ENCODE measurements at regions not wholly inside any gene's neighbourhood (a gene's known extent, or its start where the extent isn't known, plus 50 kb on each side); places are given as distances from the start of the nearest gene placed in this dataset.

GRCh38 chr3:188042466-188042865 lies 111.5 kb upstream of the LPP start:
- H3K27ac ChIP-seq = no peak overlapping the region
- H3K4me3 ChIP-seq = no peak overlapping the region

- H3K4me3 ChIP-seq = no peak overlapping the region
These were observed 110.1 kb upstream of the LPP start for GRCh38 chr3:188043891-188044290.

DNA sequence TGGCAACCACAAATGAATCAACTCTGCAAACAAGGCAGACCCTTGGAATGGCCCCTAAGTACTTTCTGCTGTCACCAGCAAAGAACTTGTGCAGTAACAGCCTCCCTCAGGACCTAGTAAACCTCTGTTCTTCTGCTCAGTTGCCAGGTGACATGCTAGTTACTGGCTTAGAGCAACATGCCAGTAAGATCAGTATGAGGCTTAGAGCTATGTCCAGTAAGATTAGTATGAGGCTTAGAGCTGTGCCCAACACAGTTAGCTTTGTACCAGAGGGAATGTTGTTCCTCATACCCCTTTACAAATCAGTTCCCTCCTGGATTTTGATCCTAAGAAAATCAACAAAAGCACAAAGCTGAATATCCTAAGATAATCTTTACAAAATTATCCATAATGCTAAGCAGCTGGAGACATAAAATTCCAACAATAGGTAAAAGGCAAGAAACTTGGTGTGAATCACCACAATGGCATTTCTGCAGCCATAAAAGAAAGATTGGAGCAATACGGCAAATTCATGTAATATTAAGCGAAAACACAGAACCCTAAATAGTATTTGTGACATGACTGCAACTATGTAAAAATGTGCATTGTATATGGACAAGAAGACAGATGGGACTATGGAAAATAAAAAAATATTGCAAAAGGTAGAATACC lies 107.3 kb upstream of the LPP start:
- H3K27ac ChIP-seq = no peak overlapping the region

More at GRCh38 chr3:188043891-188044290, 110.1 kb upstream of the LPP start:
- H3K27ac ChIP-seq = no peak overlapping the region

GRCh38 chr3:188047536-188047935 lies 106.4 kb upstream of the LPP start:
- no peak overlapping the region for H3K4me3 ChIP-seq
- no peak overlapping the region for H3K27ac ChIP-seq

More for the DNA sequence above, 107.3 kb upstream of the LPP start:
- no peak overlapping the region for H3K4me3 ChIP-seq

DNA sequence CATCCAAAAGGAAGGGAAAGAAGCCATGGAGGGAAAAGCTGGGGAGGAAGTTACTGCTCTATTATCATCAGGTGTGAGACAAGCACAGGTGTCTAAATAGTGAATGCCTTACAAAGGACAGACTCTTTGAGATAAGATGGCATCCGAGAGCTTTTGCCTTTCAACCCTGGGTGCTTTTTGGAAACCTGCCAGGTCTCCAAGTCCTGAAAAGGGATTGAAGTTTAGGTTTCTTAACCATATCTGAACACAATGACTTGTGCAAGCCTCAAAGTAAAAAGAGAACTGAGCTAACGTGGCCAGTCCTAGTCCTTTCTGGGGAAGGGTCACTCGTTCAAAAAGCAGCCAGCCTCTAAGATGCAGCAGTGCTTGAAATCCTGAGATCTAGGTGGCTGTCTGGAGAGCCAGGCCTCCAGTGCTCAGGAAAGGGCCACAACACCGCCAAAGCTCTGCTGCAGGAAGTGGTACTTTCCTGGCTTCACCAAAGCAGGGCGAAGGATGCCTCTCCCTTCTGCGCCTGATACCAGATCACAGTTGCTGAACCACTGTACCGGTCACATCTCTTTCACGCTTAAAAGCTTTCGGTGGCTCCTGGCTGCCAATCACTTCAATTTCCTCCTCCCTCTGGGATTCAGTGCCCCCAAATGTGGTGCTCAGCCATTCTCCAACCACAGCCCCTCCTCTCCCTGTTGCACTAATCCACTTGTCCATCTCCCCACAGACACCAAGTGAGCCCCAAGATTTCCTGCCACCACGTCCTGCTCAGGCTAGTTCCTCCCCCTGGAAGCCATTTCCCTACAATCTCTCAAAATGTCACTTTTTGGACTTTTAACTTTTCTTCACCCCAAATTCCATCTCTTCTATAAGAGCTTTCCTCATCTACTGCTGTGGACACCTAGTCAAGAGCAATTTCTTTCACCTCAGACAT lies 104.1 kb upstream of the LPP start:
- no peak overlapping the region for H3K4me3 ChIP-seq
- H3K27ac ChIP-seq = peak overlapping the region in 1 of 21 experiments; percentile 17

- no peak overlapping the region for H3K4me3 ChIP-seq
- peak overlapping the region in 11 of 21 experiments; percentile 28 to 75 (median 52) for H3K27ac ChIP-seq
These were observed 102.2 kb upstream of the LPP start for GRCh38 chr3:188051801-188052168.

GRCh38 chr3:188052169-188053035 lies 101.6 kb upstream of the LPP start:
- Histone ChIP-seq H3K27ac (peak overlapping the region in 11 of 21 experiments; percentile 28 to 75 (median 52)), H3K4me3 (no peak overlapping the region)

GRCh38 chr3:188053036-188053340 lies 101.0 kb upstream of the LPP start:
- Histone ChIP-seq H3K27ac (peak overlapping the region in 2 of 21 experiments; percentile 21 to 53), H3K4me3 (no peak overlapping the region)

- no peak overlapping the region for H3K4me3 ChIP-seq
- H3K27ac ChIP-seq = peak overlapping the region in 1 of 21 experiments; percentile 53
These were observed 100.1 kb upstream of the LPP start for GRCh38 chr3:188053710-188054380.

DNA sequence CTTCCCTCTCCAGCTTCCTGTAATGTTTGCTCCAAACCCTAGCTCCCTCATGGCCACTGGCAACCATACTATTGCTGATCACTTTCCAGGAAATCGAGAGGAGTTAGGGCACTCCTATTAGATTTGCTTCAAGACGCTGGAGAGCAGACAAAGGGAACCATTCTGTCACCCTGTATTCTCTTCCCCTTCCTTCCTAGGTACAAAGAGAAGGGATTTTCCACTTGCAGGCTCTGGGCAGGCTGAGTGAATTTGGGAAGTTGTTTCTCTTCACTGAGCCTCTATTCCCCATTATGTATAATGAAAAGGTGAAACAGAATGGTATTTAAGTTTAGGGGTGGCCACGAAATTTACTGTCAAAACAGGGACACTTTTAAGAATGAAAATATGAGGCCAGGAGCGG lies 99.4 kb upstream of the LPP start:
- Histone ChIP-seq H3K4me3 (no peak overlapping the region), H3K27ac (no peak overlapping the region)

GRCh38 chr3:188055388-188055787 lies 98.6 kb upstream of the LPP start:
- Histone ChIP-seq H3K27ac (no peak overlapping the region), H3K4me3 (no peak overlapping the region)

GRCh38 chr3:188057124-188057523 lies 96.8 kb upstream of the LPP start:
- no peak overlapping the region for H3K27ac ChIP-seq

GRCh38 chr3:188058569-188059184 lies 95.3 kb upstream of the LPP start:
- Histone ChIP-seq H3K4me3 (no peak overlapping the region), H3K27ac (no peak overlapping the region)

More at GRCh38 chr3:188057124-188057523, 96.8 kb upstream of the LPP start:
- no peak overlapping the region for H3K4me3 ChIP-seq

DNA sequence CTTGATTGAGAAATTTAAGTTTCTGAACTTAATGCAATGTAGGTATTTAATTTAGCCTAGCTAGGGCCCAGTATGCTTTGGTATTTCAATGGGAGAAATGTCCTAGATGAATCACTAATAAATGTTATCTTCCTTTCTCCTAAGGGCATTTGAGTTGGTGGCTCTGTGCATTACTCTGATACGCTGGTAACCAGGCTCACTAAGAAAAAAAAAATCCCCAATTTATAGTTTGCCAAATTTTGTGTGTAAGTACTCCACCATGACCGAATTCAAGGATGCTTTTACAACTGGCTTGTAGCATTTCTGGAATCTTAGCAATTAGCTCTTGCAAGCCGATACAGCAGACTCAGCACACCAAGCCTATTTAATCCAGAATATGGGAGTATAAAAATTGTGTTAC lies 94.6 kb upstream of the LPP start:
- H3K4me3 ChIP-seq = no peak overlapping the region
- no peak overlapping the region for H3K27ac ChIP-seq

GRCh38 chr3:188060264-188060835 lies 93.6 kb upstream of the LPP start:
- no peak overlapping the region for H3K27ac ChIP-seq

DNA sequence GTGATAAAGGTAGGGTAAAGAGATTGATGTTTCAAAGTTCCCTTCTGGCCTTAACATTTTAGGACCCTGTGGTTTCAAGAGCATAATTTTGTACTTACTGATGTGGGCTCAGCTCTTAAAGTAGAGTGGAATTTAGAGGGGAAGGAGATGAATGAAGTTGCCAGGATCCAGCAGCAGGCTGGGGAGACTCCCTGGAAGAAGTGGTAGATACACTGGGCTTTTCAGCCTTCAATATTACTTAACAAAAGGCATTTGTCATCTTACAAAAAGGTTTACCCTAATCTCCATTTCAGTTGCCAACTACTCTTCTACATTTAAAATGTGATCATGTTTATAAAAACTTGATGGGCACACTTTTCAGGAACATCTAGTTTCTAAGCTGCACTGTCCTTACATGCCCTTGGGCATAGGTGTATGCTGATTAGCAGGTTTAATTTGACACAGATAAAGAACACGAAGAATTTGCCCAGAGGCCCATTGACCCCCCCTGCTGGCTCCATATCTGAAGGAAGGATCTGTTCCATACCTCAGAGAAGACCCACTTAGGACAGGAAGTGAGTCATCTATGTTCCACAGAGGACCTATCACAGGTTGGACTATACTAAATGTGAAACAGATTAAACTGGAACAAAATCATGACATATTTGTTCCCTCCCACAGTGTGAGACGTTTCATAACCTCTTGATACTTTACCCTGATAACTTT lies 93.0 kb upstream of the LPP start:
- Histone ChIP-seq H3K4me3 (no peak overlapping the region), H3K27ac (peak overlapping the region in 1 of 21 experiments; percentile 51)

More at GRCh38 chr3:188060264-188060835, 93.6 kb upstream of the LPP start:
- no peak overlapping the region for H3K4me3 ChIP-seq

DNA sequence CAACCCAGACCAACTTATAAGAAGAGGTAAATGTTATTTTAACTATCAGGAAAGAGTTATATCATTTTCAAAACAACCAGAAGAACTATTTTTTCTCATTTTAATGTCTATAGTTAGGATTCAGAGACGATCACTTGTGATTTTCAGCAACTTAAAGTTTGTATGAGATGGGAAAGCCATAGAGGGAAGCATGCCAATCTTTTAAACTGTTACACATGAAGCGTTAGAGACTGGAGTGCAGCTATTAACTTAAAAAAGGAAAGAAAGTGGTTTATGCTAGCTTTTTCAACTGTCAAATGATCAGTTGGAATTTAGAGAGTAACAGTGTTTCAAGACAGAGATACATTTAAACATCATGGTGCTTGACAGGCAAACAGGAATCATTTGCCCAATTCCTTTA lies 91.7 kb upstream of the LPP start:
- peak overlapping the region in 1 of 21 experiments; percentile 15 for H3K27ac ChIP-seq
- H3K4me3 ChIP-seq = no peak overlapping the region

DNA sequence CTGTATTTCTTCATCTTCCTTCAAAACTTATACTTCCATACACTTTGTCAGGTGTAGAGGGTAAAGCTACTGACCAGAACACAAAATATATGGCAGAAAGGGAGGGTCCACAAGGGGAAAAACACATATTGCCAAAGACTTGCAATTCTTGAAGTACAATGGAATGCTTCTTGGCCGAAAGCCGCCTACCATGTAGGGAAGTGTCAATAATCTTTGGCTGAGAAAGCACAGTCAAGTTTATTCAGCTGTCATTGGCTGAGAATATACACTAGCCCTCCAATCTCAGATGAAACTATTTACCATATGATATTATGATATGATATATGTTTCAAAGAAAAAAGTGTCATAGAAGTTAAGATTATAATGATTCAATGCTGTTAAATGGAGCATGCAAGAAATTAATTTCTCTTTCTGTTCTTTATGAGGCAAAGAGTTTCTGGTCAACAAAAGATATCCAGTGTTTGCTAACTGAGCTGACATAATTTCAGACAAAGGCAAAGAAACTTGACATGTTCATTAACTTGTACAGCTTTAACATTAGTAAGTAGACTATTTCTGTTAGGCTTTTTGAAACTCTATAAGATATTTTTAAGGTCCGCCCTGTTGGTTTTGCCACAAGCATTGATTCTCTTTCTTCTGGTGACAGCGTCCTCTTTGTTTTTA lies 89.0 kb upstream of the LPP start:
- no peak overlapping the region for H3K4me3 ChIP-seq
- H3K27ac ChIP-seq = no peak overlapping the region

Data from skin epidermis (tissue), 12 donors.